Nucleus accumbens (tissue), 56 donors: ENCODE measurements at regions not wholly inside any gene's neighbourhood (a gene's known extent, or its start where the extent isn't known, plus 50 kb on each side); places are given as distances from the start of the nearest gene placed in this dataset.

Experiments
- DNase-seq, 56 donors: peaks; one replicate each; lab custom pipeline; 2025; lab: John Stamatoyannopoulos, UW

DNA sequence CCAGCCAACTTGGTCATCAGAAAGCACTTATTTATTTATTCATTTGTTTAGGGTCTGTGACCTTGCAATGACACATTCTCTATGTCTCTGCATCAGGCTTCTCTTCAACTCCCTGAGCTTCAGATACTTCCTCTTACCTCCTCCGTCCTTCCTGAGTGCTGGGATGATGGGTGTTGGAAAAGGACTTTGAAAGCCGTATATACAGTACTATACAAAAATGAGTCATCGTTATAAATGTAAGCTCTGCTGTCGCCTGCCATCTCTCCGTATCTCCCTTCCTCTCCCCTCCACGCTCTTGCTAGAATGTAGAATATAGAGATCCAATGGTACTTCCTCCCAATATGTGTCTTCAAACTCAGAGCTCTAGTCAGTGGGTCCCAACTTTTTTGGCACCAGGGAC lies 91.9 kb upstream of the SALL4 start:
- no peak for DNase-seq

DNA sequence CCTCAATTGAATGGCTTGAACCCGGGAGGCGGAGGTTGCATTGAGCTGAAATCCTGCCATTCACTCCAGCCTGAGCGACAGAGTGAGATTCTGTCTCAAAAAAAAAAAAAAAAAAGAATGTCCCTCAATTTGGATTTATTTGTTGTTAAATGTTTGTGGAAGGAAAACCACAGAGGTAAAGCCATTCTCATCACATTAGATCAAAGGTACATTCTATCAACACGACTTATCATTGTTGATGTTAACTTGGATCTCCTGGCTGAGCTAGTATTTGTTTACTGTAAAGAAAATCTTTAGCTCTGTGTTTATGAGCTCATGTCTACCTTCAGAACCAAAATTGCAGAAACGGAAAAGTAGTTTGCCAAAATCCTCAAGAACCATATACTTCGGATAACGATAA lies 91.4 kb upstream of the SALL4 start:
- no peak for DNase-seq

DNA sequence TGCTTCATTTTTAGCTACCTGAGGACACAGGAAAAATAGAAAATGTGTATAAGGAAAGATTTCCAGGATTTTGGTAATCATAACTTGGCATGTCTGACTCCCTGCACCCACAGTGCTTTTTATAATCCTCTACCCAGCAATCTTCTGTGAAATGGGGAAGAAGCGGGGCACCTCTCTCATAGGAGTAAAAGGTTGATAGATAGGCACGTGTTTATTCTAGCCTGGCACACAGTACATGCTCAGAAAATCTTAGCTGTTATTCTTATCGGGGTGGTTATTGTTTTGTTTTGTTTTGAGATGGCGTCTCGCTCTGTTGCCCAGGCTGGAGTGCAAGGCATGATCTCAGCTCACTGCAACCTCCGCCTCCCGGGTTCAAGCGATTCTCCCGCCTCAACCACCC lies 87.7 kb upstream of the SALL4 start:
- DNase-seq = no peak

DNA sequence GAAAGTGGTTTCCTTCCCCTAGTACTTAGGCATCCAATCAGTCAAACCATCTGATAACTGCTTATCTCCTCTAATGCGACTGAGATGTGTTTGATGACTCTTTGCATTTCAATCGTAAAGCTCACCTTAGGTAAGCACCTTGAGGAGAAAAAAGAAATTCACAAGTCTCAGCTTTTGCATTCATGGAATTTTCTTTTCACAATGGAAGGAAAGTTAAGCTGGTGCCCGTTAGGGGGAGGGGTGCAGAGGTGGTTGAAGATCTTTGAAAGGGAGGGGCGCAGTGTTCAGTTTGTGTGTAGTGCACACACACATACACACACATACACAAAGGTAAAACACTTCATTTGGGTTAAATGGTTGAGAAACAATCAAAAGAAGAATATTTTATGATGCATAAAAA lies 87.1 kb upstream of the SALL4 start:
- no peak for DNase-seq

DNA sequence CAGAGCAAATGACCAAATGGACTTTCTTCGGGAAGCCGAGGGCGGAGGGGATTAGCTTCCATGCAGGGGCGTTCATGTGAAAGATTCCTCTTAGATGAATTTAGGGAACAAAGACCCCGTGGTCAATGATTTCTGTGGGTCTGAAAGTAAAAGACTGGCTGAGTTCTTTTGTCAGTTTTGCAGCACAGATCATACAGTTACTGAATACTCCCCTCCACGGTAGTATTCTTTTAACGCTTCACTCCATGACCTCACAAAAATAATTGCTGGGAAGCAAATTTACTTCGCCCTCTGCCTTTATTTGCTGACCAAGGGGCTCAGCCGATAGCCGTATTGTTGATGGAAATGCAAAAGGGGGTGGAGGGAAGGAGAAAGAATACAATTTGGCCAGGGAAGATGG lies 86.0 kb upstream of the SALL4 start:
- no peak for DNase-seq

DNA sequence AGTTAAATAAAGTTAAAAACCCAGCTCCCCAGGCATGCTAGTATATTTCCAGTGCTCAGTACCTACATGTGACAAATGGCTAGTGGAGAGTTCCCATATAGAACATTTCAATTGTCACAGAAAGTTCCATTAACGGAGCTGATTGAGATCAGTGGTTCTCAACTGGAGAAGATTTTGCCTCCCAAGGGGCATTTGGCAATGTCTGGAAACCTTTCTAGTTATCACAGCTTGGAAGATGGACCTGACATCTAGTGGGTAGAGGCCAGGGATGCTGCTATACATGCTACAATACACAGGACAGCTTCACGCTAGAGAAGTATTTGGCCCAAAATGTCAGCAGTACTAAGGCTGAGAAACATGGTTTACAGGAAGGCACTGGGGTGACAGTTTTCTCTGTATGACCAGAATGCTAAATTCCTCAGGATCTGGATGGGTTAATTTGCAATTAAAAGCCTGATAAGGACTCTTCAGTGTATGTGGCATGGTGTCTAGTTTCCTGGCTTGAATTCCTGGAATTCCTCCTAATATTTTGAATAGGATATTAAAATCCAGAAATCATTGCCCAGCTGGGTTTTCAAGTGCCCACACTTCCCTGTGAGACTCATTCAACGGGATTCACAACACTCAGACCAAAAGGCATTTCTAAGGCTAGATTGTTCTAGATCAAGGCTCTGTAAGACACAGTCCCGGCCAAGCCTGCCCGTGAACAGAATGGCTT lies 84.7 kb upstream of the SALL4 start:
- no peak for DNase-seq

DNA sequence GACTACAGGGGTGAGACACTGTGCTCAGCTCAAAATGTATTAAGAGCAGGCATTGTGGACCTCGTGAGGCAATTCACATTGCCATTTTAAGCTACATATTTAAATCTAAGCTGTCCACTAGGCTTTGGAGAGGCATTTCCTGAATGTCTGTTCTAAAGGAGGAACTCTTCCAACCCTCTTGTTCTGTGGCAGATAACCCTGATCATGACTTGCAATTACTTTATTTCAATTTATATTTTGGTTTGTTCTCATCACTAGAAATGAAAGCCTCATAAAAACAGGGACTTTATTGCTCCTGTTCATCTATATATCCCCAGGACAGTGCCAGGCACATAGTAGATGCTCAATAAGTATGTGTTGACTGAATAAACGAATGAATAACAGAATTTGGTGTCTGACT lies 84.0 kb upstream of the SALL4 start:
- no peak for DNase-seq

DNA sequence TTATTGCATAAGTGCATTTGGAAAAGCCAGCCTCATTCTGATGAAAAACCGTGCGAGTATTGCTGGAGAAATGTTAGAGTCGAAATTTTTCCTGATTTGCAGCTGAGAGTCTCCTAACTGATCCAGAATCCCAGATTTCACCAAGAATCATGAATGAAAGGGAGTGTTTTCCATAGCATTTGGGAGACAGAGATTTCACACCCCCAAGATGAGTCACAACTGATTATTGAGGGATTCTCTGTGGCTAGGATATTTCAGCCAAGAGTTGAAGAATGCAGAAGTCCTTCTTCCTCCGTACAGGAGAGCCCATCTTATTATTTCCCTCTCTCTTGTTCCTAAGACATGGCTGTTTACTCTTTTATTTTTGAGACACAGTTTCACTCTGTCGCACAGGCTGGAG lies 82.2 kb upstream of the SALL4 start:
- DNase-seq = no peak

DNA sequence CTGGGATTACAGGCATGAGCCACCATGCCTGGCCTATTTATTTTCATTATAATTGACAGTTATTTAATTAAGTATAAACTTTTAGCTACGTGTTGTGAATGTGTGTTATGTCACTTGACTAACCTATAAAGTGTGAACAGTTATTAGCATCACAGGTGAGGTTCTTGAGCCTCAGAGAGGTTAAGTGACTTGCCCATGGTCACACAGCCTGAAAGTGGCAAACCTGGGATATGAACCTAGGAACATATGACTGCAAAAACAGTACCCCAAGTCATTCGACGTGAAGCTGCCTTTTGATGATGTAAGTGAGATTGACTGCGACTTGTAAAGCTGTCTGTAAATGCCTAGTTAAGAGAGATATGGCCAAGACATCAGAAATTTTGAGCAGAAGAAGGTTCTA lies 77.9 kb upstream of the SALL4 start:
- DNase-seq = no peak

DNA sequence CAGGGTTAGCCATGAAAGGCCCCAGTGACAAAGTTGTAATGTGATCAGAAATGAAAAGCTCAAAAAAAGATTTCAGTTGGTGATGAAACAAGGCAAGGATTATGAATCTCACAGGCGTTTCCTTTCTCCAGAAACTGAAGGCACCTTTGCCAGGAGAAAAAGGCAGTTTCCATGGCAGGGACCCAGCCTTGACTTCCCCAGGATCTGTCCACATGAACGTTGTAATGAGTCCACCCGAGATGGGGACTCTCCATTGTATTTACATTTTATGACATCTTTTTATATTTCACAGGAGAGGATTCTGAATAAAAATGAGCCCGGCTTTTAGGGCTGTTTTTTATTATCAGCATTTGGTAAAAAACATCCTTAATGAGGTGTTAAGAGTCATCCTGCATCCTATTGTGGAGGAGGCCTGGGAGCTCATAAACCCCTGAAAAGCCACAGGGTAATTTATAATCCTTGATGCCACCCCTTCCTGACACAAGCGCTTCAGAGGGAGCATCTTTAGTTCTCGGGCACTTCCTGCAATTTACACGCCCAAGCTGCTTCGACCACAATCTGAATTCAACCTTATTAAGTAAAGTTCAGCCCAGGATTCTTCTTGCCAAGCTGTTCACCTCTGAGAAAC lies 74.1 kb upstream of the SALL4 start:
- DNase-seq = no peak

DNA sequence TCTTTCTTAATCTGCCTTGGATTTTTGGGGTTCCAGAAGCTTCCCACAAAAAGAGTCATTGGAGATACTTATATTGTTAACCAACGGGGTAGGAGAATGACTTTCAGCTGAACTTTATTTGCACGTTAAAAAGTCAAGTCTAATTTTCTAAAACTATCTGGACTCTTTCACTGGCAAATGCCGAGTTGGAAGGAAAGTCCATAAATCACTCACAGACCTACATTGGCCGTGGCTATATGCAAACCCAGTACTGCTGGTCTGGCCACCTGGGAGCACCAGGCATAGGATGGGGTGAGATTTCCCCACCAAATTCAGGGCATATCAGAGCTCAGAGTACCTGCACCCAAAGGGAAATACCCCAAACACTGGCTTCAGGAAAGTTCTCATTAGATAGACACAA lies 71.3 kb upstream of the SALL4 start:
- no peak for DNase-seq

DNA sequence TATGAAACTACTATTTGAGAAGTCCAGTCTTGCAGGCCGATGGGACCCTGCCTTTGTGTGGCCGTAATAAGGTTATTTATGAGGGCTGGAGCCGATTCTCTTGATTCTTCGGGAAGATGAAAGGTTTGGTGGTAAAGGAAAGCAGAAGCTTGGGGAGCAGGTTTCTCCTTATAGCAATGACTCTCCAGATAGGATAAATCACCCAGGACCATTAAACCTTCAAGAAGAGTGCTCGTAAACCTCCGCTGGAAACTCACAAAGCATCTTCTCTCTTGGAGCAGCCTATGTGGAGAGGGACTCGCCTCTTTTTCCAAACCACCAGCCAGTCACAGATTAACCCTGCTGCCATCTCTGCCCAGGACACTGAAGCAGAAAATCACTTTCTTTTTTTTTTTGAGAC lies 69.6 kb upstream of the SALL4 start:
- DNase-seq = no peak

DNA sequence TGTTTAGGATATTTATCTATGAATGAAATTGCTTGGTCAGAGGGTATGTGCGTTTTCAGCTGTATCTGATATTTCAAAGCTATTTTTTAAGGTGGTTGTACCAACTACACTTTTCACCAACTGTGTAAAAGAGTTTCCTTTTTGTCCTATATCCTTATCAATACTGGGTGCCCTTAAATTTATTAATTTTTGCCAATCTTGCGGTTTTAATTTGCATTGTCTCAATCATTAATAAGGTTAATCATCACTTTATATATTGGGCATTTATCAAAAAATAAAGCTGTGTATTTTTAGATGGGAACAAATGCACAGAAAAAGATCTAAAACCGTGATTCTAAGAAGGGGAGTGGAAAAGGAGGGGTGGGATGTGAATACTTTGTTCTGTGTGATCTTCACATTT lies 66.7 kb upstream of the SALL4 start:
- DNase-seq = no peak

DNA sequence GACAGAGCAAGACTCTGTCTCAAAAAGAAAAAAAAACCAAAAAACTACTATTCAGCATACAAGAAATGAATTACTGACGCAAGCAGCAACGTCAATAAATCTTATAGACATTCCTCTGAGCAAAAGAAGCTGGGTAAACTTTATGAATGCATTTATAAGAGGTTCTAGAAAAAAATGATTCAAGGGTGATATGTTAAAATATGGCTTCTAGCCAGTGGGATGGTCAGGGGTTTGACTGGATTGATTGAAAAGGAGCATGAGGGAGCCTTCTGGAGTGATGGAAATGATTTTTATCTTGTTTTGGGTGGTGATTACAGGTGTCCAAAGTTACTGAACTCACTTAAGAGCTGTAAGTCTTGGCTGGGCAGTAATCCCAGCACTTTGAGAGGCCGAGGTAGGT lies 64.9 kb upstream of the SALL4 start:
- DNase-seq = no peak

DNA sequence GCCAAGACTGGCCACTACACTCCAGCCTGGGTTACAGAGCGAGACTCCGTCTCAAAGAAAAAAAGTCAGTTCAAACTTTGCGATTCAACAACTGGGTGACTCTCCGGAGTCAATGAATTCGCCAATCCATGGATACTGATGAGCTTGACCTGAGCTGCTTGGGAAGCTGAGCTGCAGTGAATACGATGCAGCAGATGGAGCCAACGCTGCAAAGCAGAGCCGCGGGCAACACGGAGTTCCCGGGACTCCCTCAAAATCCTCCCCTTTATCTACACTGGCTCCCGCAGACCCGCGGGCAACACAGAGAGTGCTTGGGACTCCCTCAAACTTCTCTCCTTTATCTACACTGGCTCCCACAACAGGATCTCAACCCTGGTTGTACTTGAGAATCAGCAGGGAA lies 62.6 kb upstream of the SALL4 start:
- DNase-seq = no peak

DNA sequence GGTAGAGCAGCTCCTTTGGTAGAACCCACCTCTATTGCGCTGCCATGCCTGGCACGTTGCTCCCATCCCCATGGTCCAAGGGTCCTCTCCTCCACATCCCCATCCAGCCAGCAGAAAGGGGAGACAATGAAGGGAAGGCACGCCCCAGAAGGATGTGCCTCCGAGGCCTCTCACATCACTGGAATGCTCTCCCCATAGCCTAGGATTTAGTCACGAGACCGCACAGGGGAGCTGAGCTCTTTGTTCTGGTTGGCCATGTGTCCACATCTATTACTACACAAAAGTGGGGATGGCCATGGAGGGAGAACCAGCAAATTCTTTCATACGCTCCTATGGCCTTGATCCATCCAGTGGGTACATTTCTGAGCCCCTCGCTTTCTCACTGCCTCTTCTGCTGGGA lies 60.5 kb upstream of the SALL4 start:
- no peak for DNase-seq

DNA sequence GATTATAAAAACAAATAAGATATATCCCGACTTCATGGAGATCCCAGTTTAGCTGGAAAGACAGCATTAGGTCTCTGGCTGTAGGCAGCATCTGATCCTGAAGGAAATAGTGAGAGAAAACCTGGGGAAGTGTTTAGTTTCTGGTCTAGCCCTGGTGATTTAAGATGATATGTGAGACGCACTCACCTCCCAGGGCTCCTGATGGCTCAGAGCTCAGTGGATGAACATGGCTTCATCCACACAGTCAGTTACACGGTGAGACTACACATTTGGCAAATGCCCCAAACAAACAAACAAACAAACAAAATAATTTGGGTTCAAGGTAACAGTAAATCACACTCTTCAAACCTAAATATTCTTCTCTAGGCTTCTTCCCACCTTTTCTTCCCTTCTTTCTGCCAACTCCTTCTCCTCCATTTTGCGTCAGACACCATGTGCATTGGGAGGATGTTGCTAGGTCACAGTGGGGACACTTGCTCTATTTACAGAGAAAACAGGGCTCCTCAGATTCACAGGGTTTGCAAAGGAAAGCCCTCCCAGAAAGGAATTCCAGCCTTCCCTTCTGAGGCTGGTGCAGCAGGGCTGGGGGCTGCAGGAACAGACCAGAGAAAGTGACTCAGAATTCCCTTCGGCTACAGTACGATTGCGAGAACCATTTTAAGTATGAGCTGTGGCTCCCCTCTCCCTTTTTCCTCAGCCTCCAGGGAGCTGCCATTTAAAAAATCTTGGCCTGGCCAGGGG lies 59.6 kb upstream of the SALL4 start:
- no peak for DNase-seq

DNA sequence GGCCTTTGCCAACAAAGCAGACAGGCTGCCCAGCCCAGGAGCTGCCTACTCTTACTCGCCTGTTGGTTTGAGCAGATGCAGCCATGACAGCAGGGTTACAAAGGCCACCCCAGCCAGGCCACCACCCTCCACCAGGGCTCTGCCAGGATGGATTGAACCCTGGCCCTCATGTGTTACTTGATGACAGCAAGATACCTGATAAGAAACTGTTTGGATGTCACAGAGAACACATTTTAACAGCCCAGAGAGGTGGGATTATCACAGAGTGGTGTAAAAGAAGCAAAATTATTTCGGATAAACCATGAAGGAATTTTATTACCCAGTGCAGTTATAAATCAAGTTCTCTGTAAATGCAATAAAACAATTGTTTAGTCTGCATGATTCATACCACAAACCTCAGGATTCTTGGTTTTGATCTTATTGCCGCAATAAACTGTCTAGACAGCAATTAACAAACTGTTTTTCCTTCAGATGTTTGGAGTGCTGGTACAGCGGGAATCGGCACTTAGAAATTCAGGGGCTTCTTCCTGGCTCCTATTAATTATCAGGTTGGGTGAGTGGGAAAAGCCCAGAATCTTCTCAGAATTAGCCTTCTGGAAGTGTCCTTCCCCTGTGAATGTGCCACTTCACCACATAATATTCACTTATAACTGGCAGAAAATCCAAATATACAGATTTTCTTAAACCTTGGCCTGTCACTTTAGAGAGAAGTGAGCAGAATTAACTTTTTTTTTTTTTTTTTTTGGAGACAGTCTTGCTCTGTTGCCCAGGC lies 58.0 kb upstream of the SALL4 start:
- DNase-seq = no peak

DNA sequence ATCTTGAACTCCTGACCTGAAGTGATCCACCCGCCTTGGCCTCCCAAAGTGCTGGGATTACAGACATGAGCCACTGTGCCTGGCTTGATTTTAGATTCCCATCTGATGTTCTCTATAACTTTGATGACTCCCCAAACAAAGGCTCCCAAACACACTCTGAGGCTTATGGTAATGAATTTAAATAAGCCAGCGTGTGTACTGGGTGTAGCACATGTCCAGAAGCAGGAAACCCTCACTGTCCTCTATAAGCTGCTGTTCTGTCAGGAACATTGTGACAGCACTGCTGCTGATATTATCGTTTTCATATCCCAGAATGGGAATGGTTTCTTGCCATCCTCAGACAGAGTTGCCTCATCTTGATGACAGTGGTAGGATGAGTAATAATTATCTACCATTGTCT lies 54.1 kb upstream of the SALL4 start:
- no peak for DNase-seq

DNA sequence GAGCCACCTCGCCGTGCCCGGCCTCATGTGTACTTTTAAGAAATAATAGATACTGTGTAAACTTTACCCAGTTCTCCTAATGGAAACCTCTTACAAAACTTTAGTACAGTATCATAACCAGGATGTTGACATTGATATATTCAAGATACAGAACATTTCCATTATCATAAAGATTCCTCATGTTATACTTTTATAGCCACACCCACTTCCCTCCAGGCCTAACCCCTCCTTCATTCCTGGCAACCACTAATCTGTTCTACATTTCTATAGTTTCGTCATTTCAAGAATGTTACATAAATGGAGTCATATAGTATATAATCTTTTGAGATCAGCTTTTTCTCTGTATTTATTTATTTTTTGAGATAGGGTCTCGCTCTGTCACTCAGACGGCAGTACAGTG lies 52.6 kb upstream of the SALL4 start:
- no peak for DNase-seq
